ENCODE measurements at regions not wholly inside any gene's neighbourhood (a gene's known extent, or its start where the extent isn't known, plus 50 kb on each side); places are given as distances from the start of the nearest gene placed in this dataset.
"Not testable (repeated sequence)": the region's sequence is repeated elsewhere in the genome, so short reads cannot be mapped to it uniquely, and the experiment has no call there.

DNA sequence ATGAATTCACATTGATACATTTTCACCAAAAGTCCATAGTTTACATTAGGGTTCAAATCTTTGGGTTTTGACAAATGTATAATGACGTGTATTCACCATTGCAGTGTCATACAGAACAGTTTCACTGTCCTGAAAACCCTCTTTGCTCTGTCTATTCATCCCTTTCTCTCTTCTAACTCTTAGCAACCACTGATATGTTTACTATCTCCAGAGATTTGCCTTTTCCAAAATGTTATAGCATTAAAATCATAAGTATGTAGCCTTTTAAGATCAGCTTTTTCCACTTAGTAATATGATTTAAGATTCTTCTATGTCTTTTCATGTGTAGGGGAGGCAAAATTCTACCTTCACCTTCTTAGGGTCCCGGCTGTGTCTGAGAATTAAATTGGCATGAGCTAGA lies 203.8 kb downstream of the TPRG1 start:
- no peaks in the 10 kb centered on the region for H3K4me1 Mint-ChIP-seq (ENCODE audit: low read depth)
- H3K36me3 Mint-ChIP-seq = peaks cover 5% of the 10 kb centered on the region
- H3K27ac Mint-ChIP-seq = no peak overlapping the region
- H3K9me3 Mint-ChIP-seq (ENCODE audit: low read depth) = peaks cover 15% of the 10 kb centered on the region
- no peaks in the 10 kb centered on the region for H3K27me3 Mint-ChIP-seq
- no peak overlapping the region for H3K4me3 Mint-ChIP-seq

DNA sequence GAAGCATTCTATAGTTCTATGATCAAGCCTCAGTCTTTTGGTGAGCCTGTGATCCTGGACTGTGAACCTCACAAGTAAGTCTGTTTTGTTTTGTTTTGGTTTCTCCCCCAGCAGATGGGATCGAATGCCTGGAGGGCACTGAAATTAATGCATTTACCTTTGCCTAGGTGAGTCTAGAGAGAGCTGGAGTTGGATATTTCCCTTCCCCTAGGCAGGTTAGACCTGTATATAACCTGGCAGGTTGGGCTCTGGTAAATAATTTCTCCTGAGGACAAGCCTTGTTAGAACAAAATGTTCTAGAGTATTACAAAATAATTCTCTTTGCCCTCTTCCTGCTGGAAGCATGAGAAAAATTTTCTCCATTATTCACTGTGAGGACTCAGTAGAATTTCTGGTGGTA lies 211.9 kb downstream of the TPRG1 start:
- Mint-ChIP-seq H3K36me3 (peaks cover under 1% of the 10 kb centered on the region), H3K4me3 (no peak overlapping the region), H3K27ac (no peak overlapping the region), H3K9me3 (ENCODE audit: low read depth) (peaks cover 11% of the 10 kb centered on the region), H3K4me1 (ENCODE audit: low read depth) (no peaks in the 10 kb centered on the region), H3K27me3 (no peaks in the 10 kb centered on the region)

DNA sequence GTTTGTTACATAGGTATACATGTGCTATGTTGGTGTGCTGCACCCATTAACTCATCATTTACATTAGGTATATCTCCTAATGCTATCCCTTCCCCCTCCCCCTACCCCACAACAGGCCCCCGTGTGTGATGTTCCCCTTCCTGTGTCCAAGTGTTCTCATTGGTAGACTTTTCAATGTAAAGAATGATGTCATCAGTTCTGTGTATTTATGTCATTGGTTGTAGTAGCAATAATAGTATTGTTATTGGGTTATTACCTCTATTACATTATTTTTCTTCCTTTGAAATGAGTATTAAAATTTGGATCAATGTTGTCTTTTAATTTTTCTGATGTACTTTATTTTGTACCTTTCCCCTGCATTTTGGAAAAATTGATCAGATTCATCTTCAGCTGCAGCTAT lies 214.1 kb downstream of the TPRG1 start:
- not testable (repeated sequence) for H3K9me3 Mint-ChIP-seq (ENCODE audit: low read depth); H3K27ac Mint-ChIP-seq; H3K36me3 Mint-ChIP-seq; H3K4me1 Mint-ChIP-seq (ENCODE audit: low read depth); H3K4me3 Mint-ChIP-seq; H3K27me3 Mint-ChIP-seq

DNA sequence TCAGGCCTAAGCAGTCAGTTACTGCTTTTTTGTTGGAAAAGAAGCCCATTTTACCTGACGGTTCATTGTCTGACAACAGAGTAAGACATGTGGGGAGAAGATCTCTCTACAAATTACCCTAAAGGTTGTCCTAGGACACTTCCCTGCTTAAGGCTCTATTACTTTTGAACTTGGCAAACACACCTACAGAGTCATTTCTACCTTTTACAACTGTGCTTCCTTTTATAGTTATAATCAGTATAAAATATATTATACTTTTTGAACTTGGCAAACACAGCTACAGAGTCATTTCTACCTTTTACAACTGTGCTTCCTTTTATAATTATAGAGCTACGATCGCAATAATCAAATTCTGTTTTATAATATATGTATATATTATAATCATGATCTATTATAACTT lies 215.0 kb downstream of the TPRG1 start:
- H3K36me3 Mint-ChIP-seq = no peaks in the 10 kb centered on the region
- H3K9me3 Mint-ChIP-seq (ENCODE audit: low read depth) = peaks cover 7% of the 10 kb centered on the region
- H3K4me1 Mint-ChIP-seq (ENCODE audit: low read depth) = no peaks in the 10 kb centered on the region
- no peaks in the 10 kb centered on the region for H3K27me3 Mint-ChIP-seq
- H3K4me3 Mint-ChIP-seq = no peak overlapping the region
- no peak overlapping the region for H3K27ac Mint-ChIP-seq

DNA sequence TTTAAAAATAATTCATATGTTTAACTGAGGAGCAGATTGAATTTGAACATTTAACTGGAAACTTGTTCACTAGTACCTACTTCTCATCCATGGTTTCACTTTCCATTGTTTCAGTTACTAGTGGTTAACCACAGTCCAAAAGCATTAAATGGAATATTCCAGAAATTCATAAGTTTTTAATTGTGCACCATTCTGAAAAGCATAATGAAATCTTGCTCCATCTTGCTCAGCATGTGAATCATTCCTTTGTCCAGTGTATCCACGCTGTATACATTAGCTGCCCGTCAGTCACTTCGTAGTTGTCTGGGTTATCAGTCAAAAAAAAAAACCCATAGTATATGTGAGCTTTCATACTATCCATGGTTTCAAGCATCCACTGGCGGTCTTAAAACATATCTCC lies 217.6 kb downstream of the TPRG1 start:
- no peak overlapping the region for H3K4me3 Mint-ChIP-seq
- H3K36me3 Mint-ChIP-seq = no peaks in the 10 kb centered on the region
- no peaks in the 10 kb centered on the region for H3K9me3 Mint-ChIP-seq (ENCODE audit: low read depth)
- H3K27ac Mint-ChIP-seq = no peak overlapping the region
- H3K27me3 Mint-ChIP-seq = no peaks in the 10 kb centered on the region
- no peaks in the 10 kb centered on the region for H3K4me1 Mint-ChIP-seq (ENCODE audit: low read depth)

DNA sequence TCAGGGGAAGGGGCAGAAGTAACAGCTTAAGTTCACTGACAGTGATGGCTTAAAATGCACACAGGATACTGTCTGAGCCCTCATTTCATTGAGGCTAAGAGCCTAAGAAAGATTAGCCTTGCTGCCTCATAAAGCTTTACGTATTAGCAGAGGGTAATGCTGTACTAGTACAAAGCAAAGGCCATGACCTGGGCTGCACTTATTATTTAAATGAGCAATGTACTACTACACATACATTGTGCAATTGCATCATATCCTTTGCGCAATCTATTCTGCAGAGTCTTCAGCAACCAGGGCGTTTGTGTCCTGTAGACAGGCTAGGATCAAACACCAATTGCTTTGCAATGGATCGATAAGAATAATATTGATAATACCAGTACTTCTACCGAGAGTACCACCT lies 221.8 kb downstream of the TPRG1 start:
- no peak overlapping the region for H3K27ac Mint-ChIP-seq
- no peaks in the 10 kb centered on the region for H3K27me3 Mint-ChIP-seq
- H3K4me3 Mint-ChIP-seq = no peak overlapping the region
- no peaks in the 10 kb centered on the region for H3K4me1 Mint-ChIP-seq (ENCODE audit: low read depth)
- H3K9me3 Mint-ChIP-seq (ENCODE audit: low read depth) = no peaks in the 10 kb centered on the region
- no peaks in the 10 kb centered on the region for H3K36me3 Mint-ChIP-seq

DNA sequence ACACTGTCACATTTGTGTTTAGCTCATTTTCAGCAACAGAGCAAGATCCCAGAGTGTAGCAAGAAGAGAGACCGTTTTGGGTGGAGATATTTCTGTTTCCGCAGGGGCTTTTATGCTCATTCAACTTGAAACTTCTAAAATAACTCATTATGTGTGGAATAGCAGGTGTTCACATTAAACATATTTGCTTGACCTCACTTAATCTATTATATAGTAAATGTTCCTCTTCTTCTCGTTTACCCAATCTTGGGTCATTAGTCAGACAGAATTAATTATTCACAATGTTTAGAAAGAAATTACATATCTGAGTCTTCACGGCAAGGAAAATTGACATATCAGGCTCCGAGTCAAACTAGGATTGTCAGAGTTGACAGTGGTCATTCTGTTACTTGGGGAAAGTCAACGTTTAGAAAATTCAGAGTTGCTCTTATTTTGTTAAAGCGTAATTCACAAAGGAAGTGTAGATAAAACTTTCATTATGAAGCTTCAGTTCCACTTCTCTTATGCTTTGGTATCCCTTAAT lies 222.9 kb downstream of the TPRG1 start:
- Mint-ChIP-seq H3K36me3 (no peaks in the 10 kb centered on the region), H3K9me3 (ENCODE audit: low read depth) (no peaks in the 10 kb centered on the region), H3K4me1 (ENCODE audit: low read depth) (no peaks in the 10 kb centered on the region), H3K27me3 (no peaks in the 10 kb centered on the region), H3K4me3 (no peak overlapping the region), H3K27ac (no peak overlapping the region)

DNA sequence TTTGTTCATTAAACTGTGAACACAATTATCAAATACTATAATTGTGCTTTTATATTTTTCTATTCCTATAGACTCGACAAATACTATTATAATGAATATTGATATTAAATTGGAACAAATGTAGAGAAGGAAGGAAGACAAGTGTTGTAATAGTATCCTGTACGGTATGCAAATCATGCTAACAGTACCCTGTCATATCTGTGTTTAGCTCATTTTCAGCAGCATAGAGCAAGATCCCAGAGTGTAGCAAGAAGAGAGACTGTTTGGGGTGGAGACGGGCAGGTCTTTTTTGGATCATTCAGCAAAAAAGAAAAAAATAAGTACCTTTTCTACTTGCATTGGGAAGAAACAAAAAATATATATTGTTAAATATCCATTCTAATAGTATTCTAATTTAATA lies 224.1 kb downstream of the TPRG1 start:
- Mint-ChIP-seq H3K9me3 (ENCODE audit: low read depth) (no peaks in the 10 kb centered on the region), H3K27ac (no peak overlapping the region), H3K36me3 (no peaks in the 10 kb centered on the region), H3K27me3 (no peaks in the 10 kb centered on the region), H3K4me1 (ENCODE audit: low read depth) (no peaks in the 10 kb centered on the region), H3K4me3 (no peak overlapping the region)

DNA sequence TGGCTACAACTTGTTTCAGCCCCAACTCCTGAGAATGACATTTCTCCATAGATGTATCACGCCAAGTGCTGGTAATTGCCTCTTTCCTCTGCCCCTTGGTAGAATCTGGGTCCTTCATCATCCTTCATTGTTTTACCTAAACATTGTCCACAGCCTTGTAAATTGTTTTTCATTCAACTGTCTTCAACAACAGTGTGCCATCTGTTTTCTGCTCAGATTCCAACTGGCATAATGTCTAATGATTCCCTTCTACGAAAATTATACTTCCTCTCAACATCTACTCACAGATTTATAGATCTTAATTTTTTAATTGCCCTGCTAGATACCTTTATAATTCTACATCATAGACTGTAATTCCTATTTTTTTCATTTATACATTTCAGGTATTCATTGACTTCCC lies 226.9 kb downstream of the TPRG1 start:
- Mint-ChIP-seq H3K27me3 (no peaks in the 10 kb centered on the region), H3K4me3 (no peak overlapping the region), H3K36me3 (no peaks in the 10 kb centered on the region), H3K9me3 (ENCODE audit: low read depth) (no peaks in the 10 kb centered on the region), H3K4me1 (ENCODE audit: low read depth) (no peaks in the 10 kb centered on the region), H3K27ac (no peak overlapping the region)

DNA sequence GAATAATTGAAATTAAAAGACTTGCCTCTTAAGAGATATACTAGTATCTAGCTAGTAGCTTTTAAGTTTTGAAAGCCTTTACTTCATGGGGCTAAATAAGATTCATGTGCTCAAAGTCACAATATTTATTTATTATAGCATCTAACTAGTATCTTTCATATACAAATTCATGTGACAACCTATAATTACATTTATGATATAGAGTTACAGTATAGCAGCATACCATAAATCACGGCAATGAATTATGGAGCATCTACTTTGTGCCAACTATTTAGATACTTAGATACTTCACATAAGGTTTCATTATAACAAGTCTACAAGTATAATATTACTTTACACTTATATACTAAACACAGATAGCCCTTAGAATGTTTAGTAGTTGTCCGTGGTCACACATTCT lies 229.4 kb downstream of the TPRG1 start:
- Mint-ChIP-seq H3K4me1 (ENCODE audit: low read depth) (peaks cover 6% of the 10 kb centered on the region), H3K9me3 (ENCODE audit: low read depth) (no peaks in the 10 kb centered on the region), H3K27me3 (no peaks in the 10 kb centered on the region), H3K27ac (no peak overlapping the region), H3K36me3 (no peaks in the 10 kb centered on the region), H3K4me3 (no peak overlapping the region)

DNA sequence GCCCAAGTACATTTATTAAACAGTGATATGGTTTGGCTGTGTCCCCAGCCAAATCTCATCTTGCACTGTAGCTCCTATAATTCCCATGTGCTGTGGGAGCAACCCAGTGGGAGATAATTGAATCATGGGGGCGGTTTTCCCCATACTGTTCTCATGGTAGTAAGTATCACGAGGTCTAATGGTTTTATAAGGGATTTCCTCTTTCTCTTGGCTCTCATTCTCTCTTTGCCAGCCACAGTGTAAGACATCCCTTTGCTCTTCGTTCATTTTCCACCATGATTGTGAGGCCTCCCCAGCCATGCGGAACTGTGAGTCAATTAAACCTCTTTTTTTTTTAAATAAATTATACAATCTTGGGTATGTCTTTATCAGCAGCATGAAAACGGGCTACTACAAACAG lies 228.0 kb upstream of the TP63 start:
- no peak overlapping the region for H3K4me3 Mint-ChIP-seq
- no peak overlapping the region for H3K27ac Mint-ChIP-seq
- no peaks in the 10 kb centered on the region for H3K9me3 Mint-ChIP-seq (ENCODE audit: low read depth)
- no peaks in the 10 kb centered on the region for H3K36me3 Mint-ChIP-seq
- H3K4me1 Mint-ChIP-seq (ENCODE audit: low read depth) = peaks cover 6% of the 10 kb centered on the region
- H3K27me3 Mint-ChIP-seq = no peaks in the 10 kb centered on the region

DNA sequence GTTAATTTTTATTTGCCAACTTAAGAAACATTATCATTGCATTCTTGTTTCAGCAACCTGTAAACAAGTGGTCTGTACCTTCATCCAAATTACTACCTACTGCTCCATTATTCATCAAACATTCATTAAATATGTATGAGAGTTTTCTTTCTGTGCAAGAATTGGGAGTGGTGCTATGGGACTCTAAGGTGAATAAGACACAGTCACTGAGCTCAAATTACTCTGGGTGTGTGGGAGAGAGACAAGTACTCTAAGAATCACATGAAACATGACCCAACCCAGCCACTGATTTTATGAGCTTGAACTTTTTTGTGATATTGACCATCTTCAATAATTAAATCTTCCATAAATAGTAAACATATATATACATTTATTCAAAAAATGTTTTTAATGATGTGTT lies 227.2 kb upstream of the TP63 start:
- no peak overlapping the region for H3K27ac Mint-ChIP-seq
- no peaks in the 10 kb centered on the region for H3K36me3 Mint-ChIP-seq
- H3K27me3 Mint-ChIP-seq = no peaks in the 10 kb centered on the region
- no peaks in the 10 kb centered on the region for H3K9me3 Mint-ChIP-seq (ENCODE audit: low read depth)
- H3K4me3 Mint-ChIP-seq = no peak overlapping the region
- H3K4me1 Mint-ChIP-seq (ENCODE audit: low read depth) = peaks cover 6% of the 10 kb centered on the region

DNA sequence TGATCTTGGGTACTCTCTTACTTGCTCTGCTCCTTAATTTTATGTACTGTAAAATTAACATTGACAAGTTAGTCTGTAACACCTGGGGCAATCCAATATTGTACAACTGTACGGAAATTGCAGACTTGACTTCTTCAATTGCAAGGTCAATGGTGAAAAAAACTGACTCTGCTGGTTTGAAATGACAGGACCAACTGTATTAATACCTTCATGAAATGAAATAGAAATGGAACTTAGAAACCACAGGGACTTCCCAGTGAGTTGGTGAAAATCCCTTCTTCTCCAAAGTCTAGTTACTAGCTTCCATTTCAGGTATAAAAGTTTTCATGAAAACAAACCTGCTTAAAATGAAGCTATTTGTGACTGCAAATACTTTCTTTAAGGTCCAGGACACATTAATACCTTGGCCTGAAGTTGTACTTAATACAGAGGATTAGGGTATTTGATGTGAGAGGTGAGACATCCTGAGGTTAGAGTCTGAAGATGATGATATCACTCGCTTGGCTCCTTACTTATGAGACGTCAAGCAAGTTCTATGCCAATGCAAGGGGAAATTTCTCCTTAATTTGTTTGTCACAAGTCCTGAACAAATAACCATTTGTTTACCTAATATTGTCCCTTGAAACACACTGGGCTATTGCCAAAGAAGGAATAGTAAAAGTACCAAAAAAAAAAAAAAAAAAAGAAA lies 226.2 kb upstream of the TP63 start:
- H3K4me1 Mint-ChIP-seq (ENCODE audit: low read depth) = peaks cover 6% of the 10 kb centered on the region
- no peaks in the 10 kb centered on the region for H3K36me3 Mint-ChIP-seq
- H3K9me3 Mint-ChIP-seq (ENCODE audit: low read depth) = no peaks in the 10 kb centered on the region
- H3K4me3 Mint-ChIP-seq = no peak overlapping the region
- H3K27me3 Mint-ChIP-seq = no peaks in the 10 kb centered on the region
- H3K27ac Mint-ChIP-seq = no peak overlapping the region

DNA sequence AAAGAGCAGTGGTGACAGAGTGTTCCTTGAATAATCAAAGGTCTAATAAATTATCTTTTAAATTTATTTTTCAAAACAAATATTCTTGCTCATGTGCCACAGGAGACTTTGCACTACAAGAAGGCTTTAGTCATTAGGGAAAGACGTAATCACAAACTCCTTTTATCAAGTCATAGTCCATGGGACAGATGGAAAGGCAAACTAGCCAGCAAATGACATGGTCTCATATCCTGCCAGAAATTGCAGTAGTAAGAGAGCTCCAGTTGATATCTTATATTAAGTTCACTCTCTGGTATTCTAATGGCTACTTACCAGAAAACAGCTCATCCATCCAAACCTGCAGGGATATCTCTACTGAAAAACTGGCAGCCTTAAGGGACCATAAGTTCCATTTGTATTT lies 225.0 kb upstream of the TP63 start:
- Mint-ChIP-seq H3K4me3 (no peak overlapping the region), H3K9me3 (ENCODE audit: low read depth) (no peaks in the 10 kb centered on the region), H3K27me3 (no peaks in the 10 kb centered on the region), H3K27ac (no peak overlapping the region), H3K36me3 (no peaks in the 10 kb centered on the region), H3K4me1 (ENCODE audit: low read depth) (peaks cover 6% of the 10 kb centered on the region)

DNA sequence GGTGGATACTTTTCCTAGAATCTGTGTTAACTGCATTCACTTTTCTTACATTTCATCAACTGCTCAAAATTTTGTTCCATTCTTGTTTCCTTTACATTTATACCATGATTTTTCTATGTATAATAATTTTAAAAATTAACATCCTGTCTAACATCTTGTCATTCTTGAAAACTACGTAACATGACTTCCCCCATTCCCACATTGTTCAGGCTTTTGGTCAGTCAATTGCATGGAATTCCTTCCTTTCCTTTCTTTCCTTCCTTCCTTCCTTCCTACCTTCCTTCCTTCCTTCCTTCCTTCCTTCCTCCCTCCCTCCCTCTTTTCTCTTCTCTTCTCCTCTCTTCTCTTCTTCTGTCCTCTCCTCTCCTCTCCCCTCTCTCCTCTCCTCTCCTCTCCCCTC lies 220.7 kb upstream of the TP63 start:
- no peak overlapping the region for H3K27ac Mint-ChIP-seq
- H3K4me1 Mint-ChIP-seq (ENCODE audit: low read depth) = no peaks in the 10 kb centered on the region
- H3K4me3 Mint-ChIP-seq = no peak overlapping the region
- no peaks in the 10 kb centered on the region for H3K9me3 Mint-ChIP-seq (ENCODE audit: low read depth)
- no peaks in the 10 kb centered on the region for H3K27me3 Mint-ChIP-seq
- no peaks in the 10 kb centered on the region for H3K36me3 Mint-ChIP-seq

DNA sequence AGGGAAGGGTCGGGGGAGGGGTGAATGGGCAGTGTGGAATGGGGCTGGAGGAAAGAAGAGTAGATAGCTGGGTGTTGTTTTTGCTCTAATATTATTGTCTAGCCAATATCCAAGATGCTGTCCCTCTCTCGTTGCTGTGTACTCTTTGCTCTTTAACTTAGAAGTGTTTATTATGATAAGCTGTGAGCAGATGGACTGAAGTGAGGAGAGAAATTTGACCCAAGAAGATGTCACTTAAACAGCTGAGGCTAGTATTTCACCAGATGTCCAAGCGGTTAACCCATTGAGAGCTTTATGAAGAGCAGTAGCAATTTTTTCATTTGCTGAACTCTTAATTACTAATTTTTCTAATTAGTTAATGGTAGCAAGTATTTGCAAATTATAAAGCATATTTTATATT lies 212.2 kb upstream of the TP63 start:
- no peaks in the 10 kb centered on the region for H3K4me1 Mint-ChIP-seq (ENCODE audit: low read depth)
- H3K36me3 Mint-ChIP-seq = peaks cover 2% of the 10 kb centered on the region
- no peak overlapping the region for H3K27ac Mint-ChIP-seq
- H3K27me3 Mint-ChIP-seq = no peaks in the 10 kb centered on the region
- H3K4me3 Mint-ChIP-seq = no peak overlapping the region
- H3K9me3 Mint-ChIP-seq (ENCODE audit: low read depth) = no peaks in the 10 kb centered on the region

Data from activated naive CD8-positive, alpha-beta T cell (primary cell).